ENCODE measurements at regions not wholly inside any gene's neighbourhood (a gene's known extent, or its start where the extent isn't known, plus 50 kb on each side); places are given as distances from the start of the nearest gene placed in this dataset.
"Not testable (repeated sequence)": the region's sequence is repeated elsewhere in the genome, so short reads cannot be mapped to it uniquely, and the experiment has no call there.

GRCh38 chr17:11182430-11182829, 58.6 kb upstream of the SHISA6 start:
- peak; percentile 38 for DNase-seq (ENCODE audit: low spot score)

- DNase-seq (ENCODE audit: low spot score) = no peak
Observed at GRCh38 chr17:11178581-11178980, 62.4 kb upstream of the SHISA6 start.

GRCh38 chr17:11177340-11177739, 63.7 kb upstream of the SHISA6 start:
- DNase-seq (ENCODE audit: low spot score) = no peak

GRCh38 chr17:11176549-11176948, 64.5 kb upstream of the SHISA6 start:
- DNase-seq (ENCODE audit: low spot score) = no peak

GRCh38 chr17:11170881-11171280, 70.1 kb upstream of the SHISA6 start:
- no peak for DNase-seq (ENCODE audit: low spot score)

GRCh38 chr17:11151818-11152425, 89.1 kb upstream of the SHISA6 start:
- DNase-seq (ENCODE audit: low spot score) = no peak

- DNase-seq (ENCODE audit: low spot score) = not testable (repeated sequence)
Observed at GRCh38 chr17:11150906-11151511, 90.0 kb upstream of the SHISA6 start.

GRCh38 chr17:11144358-11145233, 96.4 kb upstream of the SHISA6 start:
- DNase-seq (ENCODE audit: low spot score) = peak; percentile 48

GRCh38 chr17:11142231-11142630, 98.8 kb upstream of the SHISA6 start:
- DNase-seq (ENCODE audit: low spot score) = no peak

GRCh38 chr17:11140501-11140900, 100.5 kb upstream of the SHISA6 start:
- DNase-seq (ENCODE audit: low spot score) = no peak

- DNase-seq (ENCODE audit: low spot score) = no peak
Observed at GRCh38 chr17:11140043-11140442, 101.0 kb upstream of the SHISA6 start.

GRCh38 chr17:11138023-11138422, 103.0 kb upstream of the SHISA6 start:
- DNase-seq (ENCODE audit: low spot score) = no peak

- DNase-seq (ENCODE audit: low spot score) = no peak
Observed at GRCh38 chr17:11135819-11136218, 105.2 kb upstream of the SHISA6 start.

GRCh38 chr17:11130367-11130766, 110.6 kb upstream of the SHISA6 start:
- no peak for DNase-seq (ENCODE audit: low spot score)

- DNase-seq (ENCODE audit: low spot score) = peak; percentile 64
Observed at GRCh38 chr17:11122908-11123307, 118.1 kb upstream of the SHISA6 start.

- no peak for DNase-seq (ENCODE audit: low spot score)
Observed at GRCh38 chr17:11121341-11121985, 119.5 kb upstream of the SHISA6 start.

GRCh38 chr17:11109106-11109505, 131.9 kb upstream of the SHISA6 start:
- no peak for DNase-seq (ENCODE audit: low spot score)

GRCh38 chr17:11105141-11105540, 135.9 kb upstream of the SHISA6 start:
- no peak for DNase-seq (ENCODE audit: low spot score)

- no peak for DNase-seq (ENCODE audit: low spot score)
Observed at GRCh38 chr17:11097121-11097520, 143.9 kb upstream of the SHISA6 start.

GRCh38 chr17:11094331-11094730, 146.7 kb upstream of the SHISA6 start:
- DNase-seq (ENCODE audit: low spot score) = no peak

GRCh38 chr17:11086646-11087340, 154.2 kb upstream of the SHISA6 start:
- no peak for DNase-seq (ENCODE audit: low spot score)

GRCh38 chr17:11082559-11082958, 158.5 kb upstream of the SHISA6 start:
- no peak for DNase-seq (ENCODE audit: low spot score)

Measured in mucosa of gallbladder (tissue), 1 donor.